ENCODE measurements at regions not wholly inside any gene's neighbourhood (a gene's known extent, or its start where the extent isn't known, plus 50 kb on each side); places are given as distances from the start of the nearest gene placed in this dataset.

DNA sequence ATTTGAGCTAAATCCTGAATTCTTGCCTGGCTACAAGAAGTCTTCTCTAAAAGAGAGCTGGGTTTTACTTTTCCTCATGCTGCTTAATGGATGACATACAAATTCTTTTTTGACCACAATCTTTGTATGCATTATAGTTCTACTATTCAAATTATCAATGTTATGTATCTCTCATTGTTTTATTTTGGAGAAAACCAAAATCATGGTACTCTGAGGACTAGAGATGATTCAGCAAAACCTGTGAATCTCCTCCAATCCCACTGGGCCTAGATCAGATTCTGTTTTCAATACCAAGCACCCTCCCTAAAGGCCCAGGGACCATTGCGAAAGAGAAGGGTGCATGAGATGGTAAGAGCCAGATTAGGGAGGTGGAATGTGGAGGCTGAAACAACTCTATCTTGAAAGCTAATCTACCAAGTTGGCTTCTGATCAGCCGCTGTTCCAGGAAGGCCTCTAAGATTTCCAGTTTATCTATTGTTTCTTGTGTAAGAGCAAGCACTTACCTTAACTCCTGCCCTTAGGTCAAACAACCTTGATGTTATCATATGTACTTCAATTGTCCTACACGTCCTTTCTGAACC, 547.2 kb downstream of the PLPP3 start:
- TF ChIP-seq, protein P1, sequence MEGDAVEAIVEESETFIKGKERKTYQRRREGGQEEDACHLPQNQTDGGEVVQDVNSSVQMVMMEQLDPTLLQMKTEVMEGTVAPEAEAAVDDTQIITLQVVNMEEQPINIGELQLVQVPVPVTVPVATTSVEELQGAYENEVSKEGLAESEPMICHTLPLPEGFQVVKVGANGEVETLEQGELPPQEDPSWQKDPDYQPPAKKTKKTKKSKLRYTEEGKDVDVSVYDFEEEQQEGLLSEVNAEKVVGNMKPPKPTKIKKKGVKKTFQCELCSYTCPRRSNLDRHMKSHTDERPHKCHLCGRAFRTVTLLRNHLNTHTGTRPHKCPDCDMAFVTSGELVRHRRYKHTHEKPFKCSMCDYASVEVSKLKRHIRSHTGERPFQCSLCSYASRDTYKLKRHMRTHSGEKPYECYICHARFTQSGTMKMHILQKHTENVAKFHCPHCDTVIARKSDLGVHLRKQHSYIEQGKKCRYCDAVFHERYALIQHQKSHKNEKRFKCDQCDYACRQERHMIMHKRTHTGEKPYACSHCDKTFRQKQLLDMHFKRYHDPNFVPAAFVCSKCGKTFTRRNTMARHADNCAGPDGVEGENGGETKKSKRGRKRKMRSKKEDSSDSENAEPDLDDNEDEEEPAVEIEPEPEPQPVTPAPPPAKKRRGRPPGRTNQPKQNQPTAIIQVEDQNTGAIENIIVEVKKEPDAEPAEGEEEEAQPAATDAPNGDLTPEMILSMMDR (conservative IDR thresholded peaks at IDR 0.05): no peak
- no peak for TF ChIP-seq EZH2 (IDR thresholded peaks at IDR 0.05; ENCODE audit: low read depth)
